Hepatocyte (in vitro differentiated cells): ENCODE measurements at regions not wholly inside any gene's neighbourhood (a gene's known extent, or its start where the extent isn't known, plus 50 kb on each side); places are given as distances from the start of the nearest gene placed in this dataset.

Source experiments
- EZH2phosphoT487 ChIP-seq: fragments of 200-600 bp; sonication (generic); IDR thresholded peaks from one replicate; pipeline ENCODE4 v1.6.1; 2018; ENCODE audit warnings: antibody characterized with exemption, mild to moderate bottlenecking, low read depth, moderate library complexity; ENCODE audit not compliant: unreplicated experiment, severe bottlenecking
- TF ChIP-seq, protein P1 (sequence below): fragments of 200-600 bp; sonication (generic); IDR thresholded peaks from 2 replicates; pipeline ENCODE4 v1.5.1; 2016; ENCODE audit warnings: antibody characterized with exemption, mild to moderate bottlenecking; ENCODE audit not compliant: poor library complexity

DNA sequence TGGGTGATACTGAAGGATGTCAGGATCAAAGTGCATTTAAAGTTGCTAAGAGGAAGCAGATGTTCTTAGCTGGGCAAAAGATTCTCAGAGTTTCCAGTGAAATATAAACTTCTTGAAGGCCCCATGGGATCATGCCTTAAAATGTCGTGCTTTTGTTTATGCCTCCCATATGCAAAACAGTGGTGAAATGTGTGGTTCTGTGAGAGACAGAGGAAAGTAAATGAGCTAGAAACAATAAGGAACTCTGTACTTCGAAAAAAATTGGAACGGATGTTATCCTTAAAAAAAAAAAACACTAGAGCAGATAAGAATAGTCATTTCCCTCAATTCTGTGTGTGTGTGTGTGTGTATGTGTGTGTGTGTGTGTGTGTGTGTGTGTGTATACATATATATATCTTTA is 497.0 kb upstream of the TBL1XR1 start:
- TF ChIP-seq EZH2phosphoT487: no peak
- TF ChIP-seq, protein P1, sequence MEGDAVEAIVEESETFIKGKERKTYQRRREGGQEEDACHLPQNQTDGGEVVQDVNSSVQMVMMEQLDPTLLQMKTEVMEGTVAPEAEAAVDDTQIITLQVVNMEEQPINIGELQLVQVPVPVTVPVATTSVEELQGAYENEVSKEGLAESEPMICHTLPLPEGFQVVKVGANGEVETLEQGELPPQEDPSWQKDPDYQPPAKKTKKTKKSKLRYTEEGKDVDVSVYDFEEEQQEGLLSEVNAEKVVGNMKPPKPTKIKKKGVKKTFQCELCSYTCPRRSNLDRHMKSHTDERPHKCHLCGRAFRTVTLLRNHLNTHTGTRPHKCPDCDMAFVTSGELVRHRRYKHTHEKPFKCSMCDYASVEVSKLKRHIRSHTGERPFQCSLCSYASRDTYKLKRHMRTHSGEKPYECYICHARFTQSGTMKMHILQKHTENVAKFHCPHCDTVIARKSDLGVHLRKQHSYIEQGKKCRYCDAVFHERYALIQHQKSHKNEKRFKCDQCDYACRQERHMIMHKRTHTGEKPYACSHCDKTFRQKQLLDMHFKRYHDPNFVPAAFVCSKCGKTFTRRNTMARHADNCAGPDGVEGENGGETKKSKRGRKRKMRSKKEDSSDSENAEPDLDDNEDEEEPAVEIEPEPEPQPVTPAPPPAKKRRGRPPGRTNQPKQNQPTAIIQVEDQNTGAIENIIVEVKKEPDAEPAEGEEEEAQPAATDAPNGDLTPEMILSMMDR: no peak
